ENCODE measurements at regions not wholly inside any gene's neighbourhood (a gene's known extent, or its start where the extent isn't known, plus 50 kb on each side); places are given as distances from the start of the nearest gene placed in this dataset.

- no peak for DNase-seq
- H3K27me3 ChIP-seq (replicated peaks in 1 of 7) = no peaks in the 10 kb centered on the region
- H3K9me3 ChIP-seq = peaks cover 0 to under 1% (median 0%) of the 10 kb centered on the region in 8 donors
- intact Hi-C loops (cut with DNase I; ENCODE audit: low total_unique reads) = no loop called here
- H3K36me3 ChIP-seq = no peaks in the 10 kb centered on the region
- WGBS, 5 donors = 72 to 81% (median 76%) methylated on average over 13 of the region's 13 CpGs
- H3K4me1 ChIP-seq = no peaks in the 10 kb centered on the region
- no peak overlapping the region for H3K27ac ChIP-seq
- H3K4me3 ChIP-seq = no peak overlapping the region
- no peak for TF ChIP-seq CTCF (IDR thresholded peaks at IDR 0.05 in 8 of 11, conservative IDR thresholded peaks at IDR 0.05 in 3 of 11)
- no peak for TF ChIP-seq POLR2A (IDR thresholded peaks at IDR 0.05)
- no peak for TF ChIP-seq POLR2AphosphoS5 (IDR thresholded peaks at IDR 0.05)
Observed at GRCh38 chr22:47301820-47302475, 539.5 kb downstream of the TBC1D22A start.

- intact Hi-C loops (cut with DNase I; ENCODE audit: low total_unique reads) = no loop called here
- no peaks in the 10 kb centered on the region for H3K36me3 ChIP-seq
- WGBS, 5 donors = 81 to 94% (median 85%) methylated on average over 7 to 11 of the region's 11 CpGs
- no peak for TF ChIP-seq POLR2A (IDR thresholded peaks at IDR 0.05)
- no peak for TF ChIP-seq POLR2AphosphoS5 (IDR thresholded peaks at IDR 0.05)
- no peak for TF ChIP-seq CTCF (IDR thresholded peaks at IDR 0.05 in 8 of 11, conservative IDR thresholded peaks at IDR 0.05 in 3 of 11)
- H3K27me3 ChIP-seq (replicated peaks in 1 of 7) = peaks cover 0 to 4% (median 0%) of the 10 kb centered on the region in 7 donors
- H3K9me3 ChIP-seq = no peaks in the 10 kb centered on the region
- H3K4me1 ChIP-seq = no peaks in the 10 kb centered on the region
- H3K27ac ChIP-seq = no peak overlapping the region
- DNase-seq = no peak
- H3K4me3 ChIP-seq = no peak overlapping the region
Observed at GRCh38 chr22:47300698-47301405, 538.4 kb downstream of the TBC1D22A start.

- DNase-seq = no peak
- intact Hi-C loops (cut with DNase I; ENCODE audit: low total_unique reads) = no loop called here
- Histone ChIP-seq H3K27ac (no peak overlapping the region), H3K4me1 (no peaks in the 10 kb centered on the region), H3K27me3 (replicated peaks in 1 of 7) (peaks cover 0 to 10% (median 0%) of the 10 kb centered on the region in 7 donors), H3K36me3 (no peaks in the 10 kb centered on the region), H3K9me3 (no peaks in the 10 kb centered on the region), H3K4me3 (no peak overlapping the region)
- 83 to 89% (median 85%) methylated on average over 20 to 21 of the region's 21 CpGs for WGBS, 5 donors
- TF ChIP-seq CTCF (IDR thresholded peaks at IDR 0.05 in 8 of 11, conservative IDR thresholded peaks at IDR 0.05 in 3 of 11) (no peak), POLR2A (IDR thresholded peaks at IDR 0.05) (no peak), POLR2AphosphoS5 (IDR thresholded peaks at IDR 0.05) (no peak)
Observed at GRCh38 chr22:47299863-47300697, 537.6 kb downstream of the TBC1D22A start.

Measured in spleen (tissue), 11 donors.